ENCODE measurements at regions not wholly inside any gene's neighbourhood (a gene's known extent, or its start where the extent isn't known, plus 50 kb on each side); places are given as distances from the start of the nearest gene placed in this dataset.

GRCh38 chr15:25587616-25588340, 149.0 kb upstream of the UBE3A start:
- Histone ChIP-seq H3K4me3 (ENCODE audit: low read length) (no peak overlapping the region), H3K27me3 (ENCODE audit: control insufficient read depth, insufficient read depth, low read length) (no peaks in the 10 kb centered on the region), H3K36me3 (ENCODE audit: control insufficient read depth, insufficient read depth, low read length) (no peaks in the 10 kb centered on the region), H3K4me1 (ENCODE audit: control insufficient read depth, insufficient read depth, low read length) (no peaks in the 10 kb centered on the region), H3K9me3 (ENCODE audit: control insufficient read depth, insufficient read depth, low read length) (no peaks in the 10 kb centered on the region), H3K27ac (ENCODE audit: low read length) (no peak overlapping the region)
- DNase-seq (no peak), ATAC-seq (no peak)
- 76% methylated on average over 5 of the region's 7 CpGs for WGBS (ENCODE audit: insufficient coverage)
- Mint-ChIP-seq H3K9me3 (peaks cover 10 to 11% of the 10 kb centered on the region in 2 donors), H3K4me1 (no peaks in the 10 kb centered on the region), H3K27ac (no peak overlapping the region), H3K36me3 (peaks cover 5% of the 10 kb centered on the region), H3K27me3 (ENCODE audit: low read depth in 2 of 2) (no peaks in the 10 kb centered on the region), H3K4me3 (no peak overlapping the region)
- intact Hi-C loops (cut with micrococcal nuclease), result no loop called here
- no peak for TF ChIP-seq CTCF (IDR thresholded peaks at IDR 0.05)

GRCh38 chr15:25582886-25583285, 144.1 kb upstream of the UBE3A start:
- H3K4me1 ChIP-seq (ENCODE audit: control insufficient read depth, insufficient read depth, low read length), result no peaks in the 10 kb centered on the region
- peaks cover 11 to 13% of the 10 kb centered on the region in 2 donors for H3K9me3 Mint-ChIP-seq
- ATAC-seq (no peak), DNase-seq (no peak)
- no peaks in the 10 kb centered on the region for H3K27me3 ChIP-seq (ENCODE audit: control insufficient read depth, insufficient read depth, low read length)
- no peak overlapping the region for H3K27ac Mint-ChIP-seq
- no peak overlapping the region for H3K4me3 Mint-ChIP-seq
- no peaks in the 10 kb centered on the region for H3K27me3 Mint-ChIP-seq (ENCODE audit: low read depth in 2 of 2)
- no peaks in the 10 kb centered on the region for H3K9me3 ChIP-seq (ENCODE audit: control insufficient read depth, insufficient read depth, low read length)
- no peak overlapping the region for H3K27ac ChIP-seq (ENCODE audit: low read length)
- H3K36me3 ChIP-seq (ENCODE audit: control insufficient read depth, insufficient read depth, low read length), result no peaks in the 10 kb centered on the region
- H3K4me1 Mint-ChIP-seq, result no peaks in the 10 kb centered on the region
- intact Hi-C loops (cut with micrococcal nuclease), result no loop called here
- no peak for TF ChIP-seq CTCF (IDR thresholded peaks at IDR 0.05)
- 65% methylated on average over 4 of the region's 4 CpGs for WGBS (ENCODE audit: insufficient coverage)
- peaks cover 12% of the 10 kb centered on the region for H3K36me3 Mint-ChIP-seq
- no peak overlapping the region for H3K4me3 ChIP-seq (ENCODE audit: low read length)

GRCh38 chr15:25579127-25579526, 140.3 kb upstream of the UBE3A start:
- H3K27ac ChIP-seq (ENCODE audit: low read length), result no peak overlapping the region
- Mint-ChIP-seq H3K9me3 (peaks cover 8 to 11% of the 10 kb centered on the region in 2 donors), H3K36me3 (peaks cover 6% of the 10 kb centered on the region), H3K4me3 (no peak overlapping the region), H3K4me1 (no peaks in the 10 kb centered on the region), H3K27ac (no peak overlapping the region), H3K27me3 (ENCODE audit: low read depth in 2 of 2) (no peaks in the 10 kb centered on the region)
- H3K4me1 ChIP-seq (ENCODE audit: control insufficient read depth, insufficient read depth, low read length), result no peaks in the 10 kb centered on the region
- no peak overlapping the region for H3K4me3 ChIP-seq (ENCODE audit: low read length)
- intact Hi-C loops (cut with micrococcal nuclease), result no loop called here
- H3K27me3 ChIP-seq (ENCODE audit: control insufficient read depth, insufficient read depth, low read length), result no peaks in the 10 kb centered on the region
- DNase-seq, result no peak
- no peak for ATAC-seq
- no peaks in the 10 kb centered on the region for H3K36me3 ChIP-seq (ENCODE audit: control insufficient read depth, insufficient read depth, low read length)
- no peaks in the 10 kb centered on the region for H3K9me3 ChIP-seq (ENCODE audit: control insufficient read depth, insufficient read depth, low read length)
- no CpG with 5 or more reads among the region's 2 CpGs for WGBS (ENCODE audit: insufficient coverage)
- no peak for TF ChIP-seq CTCF (IDR thresholded peaks at IDR 0.05)

- no peak overlapping the region for H3K4me3 ChIP-seq (ENCODE audit: low read length)
- TF ChIP-seq CTCF (IDR thresholded peaks at IDR 0.05), result no peak
- WGBS (ENCODE audit: insufficient coverage), result 49% methylated on average over 3 of the region's 4 CpGs
- ATAC-seq (no peak), DNase-seq (no peak)
- H3K4me1 Mint-ChIP-seq, result no peaks in the 10 kb centered on the region
- H3K9me3 ChIP-seq (ENCODE audit: control insufficient read depth, insufficient read depth, low read length), result peaks cover 14% of the 10 kb centered on the region
- H3K36me3 Mint-ChIP-seq, result no peaks in the 10 kb centered on the region
- H3K36me3 ChIP-seq (ENCODE audit: control insufficient read depth, insufficient read depth, low read length), result no peaks in the 10 kb centered on the region
- no peaks in the 10 kb centered on the region for H3K4me1 ChIP-seq (ENCODE audit: control insufficient read depth, insufficient read depth, low read length)
- peaks cover 4% of the 10 kb centered on the region in 2 donors for H3K9me3 Mint-ChIP-seq
- no peak overlapping the region for H3K4me3 Mint-ChIP-seq
- H3K27ac ChIP-seq (ENCODE audit: low read length), result no peak overlapping the region
- intact Hi-C loops (cut with micrococcal nuclease), result no loop called here
- no peak overlapping the region for H3K27ac Mint-ChIP-seq
- H3K27me3 Mint-ChIP-seq (ENCODE audit: low read depth in 2 of 2), result no peaks in the 10 kb centered on the region
- no peaks in the 10 kb centered on the region for H3K27me3 ChIP-seq (ENCODE audit: control insufficient read depth, insufficient read depth, low read length)
These were observed 133.4 kb upstream of the UBE3A start for GRCh38 chr15:25572191-25572590.
